HG03196 (cell line): ENCODE measurements at regions not wholly inside any gene's neighbourhood (a gene's known extent, or its start where the extent isn't known, plus 50 kb on each side); places are given as distances from the start of the nearest gene placed in this dataset.
"Not testable (repeated sequence)": the region's sequence is repeated elsewhere in the genome, so short reads cannot be mapped to it uniquely, and the experiment has no call there.

Source experiments
- ATAC-seq: cut with Tn5 transposase; IDR thresholded peaks from one replicate; pipeline ENCODE4 v1.9.1; 2021; ENCODE audit not compliant: unreplicated experiment

DNA sequence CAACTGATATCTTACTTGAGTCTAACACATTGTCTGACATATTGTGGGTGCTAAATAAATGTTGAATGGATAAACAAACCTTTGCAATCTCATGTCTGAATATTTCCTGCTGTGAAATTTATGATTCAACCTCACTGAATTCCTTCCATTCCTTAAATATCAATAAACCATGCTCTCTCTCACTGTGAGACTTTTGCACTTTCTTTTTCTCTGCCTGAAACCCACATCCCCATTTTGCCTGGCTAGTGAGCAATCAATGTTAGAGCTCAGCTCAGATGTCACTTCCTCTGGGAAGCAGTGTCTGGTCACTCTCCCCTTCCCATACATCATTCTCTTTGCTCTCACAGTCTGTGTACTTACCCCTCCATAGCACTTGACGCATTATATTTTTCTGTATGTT is 383.7 kb upstream of the TRPC7 start:
- no peak for ATAC-seq

DNA sequence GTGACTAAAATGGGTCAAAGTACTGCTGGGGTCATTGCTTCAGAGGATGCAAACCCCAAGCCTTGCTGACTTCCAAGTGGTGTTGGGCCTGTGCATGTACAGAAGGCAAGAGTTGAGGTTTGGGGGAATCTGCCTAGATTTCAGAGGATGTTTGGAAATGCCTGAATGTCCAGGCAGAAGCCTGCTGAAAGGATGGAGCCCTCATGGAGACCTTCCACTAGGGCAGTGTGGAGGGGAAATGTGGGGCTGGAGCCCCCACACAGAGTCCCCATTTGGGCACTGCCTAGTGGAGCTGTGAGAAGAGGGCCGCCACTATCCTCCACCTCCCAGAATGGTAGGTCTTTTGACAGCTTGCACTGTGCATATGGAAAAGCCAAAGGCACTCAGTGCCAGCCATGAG is 377.7 kb upstream of the TRPC7 start:
- ATAC-seq: no peak

DNA sequence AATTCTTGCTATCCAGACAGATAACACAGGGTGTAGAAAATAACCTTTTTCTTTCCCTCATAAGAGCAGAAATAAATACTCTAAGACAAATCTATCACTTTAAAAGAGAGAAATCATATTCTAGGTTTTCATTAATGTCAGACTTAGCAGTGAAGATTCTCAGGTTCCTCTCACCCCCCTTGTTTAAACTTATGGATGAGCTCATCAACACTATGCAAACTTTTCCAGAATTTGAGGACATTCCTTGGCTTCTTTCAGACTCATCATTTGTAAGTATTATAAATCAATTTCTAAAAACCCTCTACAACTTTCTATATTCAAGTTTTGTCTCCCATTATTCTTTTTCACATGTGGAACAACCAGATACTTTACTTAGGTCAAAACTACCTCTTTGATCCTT is 374.9 kb upstream of the TRPC7 start:
- ATAC-seq: no peak

DNA sequence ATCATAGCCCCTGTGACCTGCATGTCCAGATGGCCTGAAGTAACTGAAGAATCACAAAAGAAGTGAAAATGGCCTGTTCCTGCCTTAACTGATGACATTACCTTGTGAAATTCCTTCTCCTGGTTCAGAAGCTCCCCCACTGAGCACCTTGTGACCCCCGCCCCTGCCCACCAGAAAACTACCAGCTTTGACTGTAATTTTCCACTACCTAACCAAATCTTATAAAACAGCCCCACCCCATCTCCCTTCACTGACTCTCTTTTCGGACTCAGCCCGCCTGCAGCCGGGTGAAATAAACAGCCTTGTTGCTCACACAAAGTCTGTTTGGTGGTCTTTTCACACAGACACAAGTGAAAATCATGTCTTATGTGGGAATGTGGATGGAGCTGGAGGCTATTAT is 373.9 kb upstream of the TRPC7 start:
- ATAC-seq: not testable (repeated sequence)

DNA sequence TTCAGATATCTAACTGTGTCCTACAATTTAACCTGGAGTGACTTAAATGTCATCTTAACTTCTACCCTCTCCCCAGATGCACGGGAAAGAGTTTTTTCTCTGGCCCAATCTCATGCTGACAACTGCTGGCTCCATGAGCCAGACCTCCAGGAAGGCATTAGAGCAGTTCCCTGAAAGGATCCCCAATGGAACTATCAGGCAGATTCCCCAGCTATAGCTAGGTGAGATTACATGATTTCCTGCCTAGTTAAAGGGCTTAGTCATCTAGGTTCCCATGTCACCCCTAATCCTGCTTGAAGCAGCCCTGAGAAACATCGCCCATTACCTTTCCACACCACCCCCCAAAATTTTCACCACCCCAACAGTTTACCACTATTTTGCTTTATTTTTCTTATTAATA is 373.5 kb upstream of the TRPC7 start:
- ATAC-seq: no peak

DNA sequence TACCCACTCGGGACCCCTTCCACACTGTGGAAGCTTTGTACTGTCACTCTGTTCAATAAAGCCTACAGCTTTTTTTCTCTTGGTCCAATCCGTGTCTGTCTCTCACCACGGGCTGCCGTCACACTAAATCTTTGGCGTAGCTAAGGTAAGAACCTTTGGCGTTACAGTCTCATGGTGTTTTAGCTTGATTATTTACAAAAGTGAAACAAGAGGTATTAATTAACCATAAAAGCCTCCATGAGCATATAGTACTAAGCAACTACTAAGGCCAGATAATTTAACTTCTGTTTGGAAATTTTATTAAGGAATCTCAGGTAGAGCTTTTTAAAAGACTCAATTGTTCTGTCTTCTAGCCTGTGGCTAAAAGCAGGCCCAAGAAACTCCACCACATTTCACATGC is 370.7 kb upstream of the TRPC7 start:
- no peak for ATAC-seq

DNA sequence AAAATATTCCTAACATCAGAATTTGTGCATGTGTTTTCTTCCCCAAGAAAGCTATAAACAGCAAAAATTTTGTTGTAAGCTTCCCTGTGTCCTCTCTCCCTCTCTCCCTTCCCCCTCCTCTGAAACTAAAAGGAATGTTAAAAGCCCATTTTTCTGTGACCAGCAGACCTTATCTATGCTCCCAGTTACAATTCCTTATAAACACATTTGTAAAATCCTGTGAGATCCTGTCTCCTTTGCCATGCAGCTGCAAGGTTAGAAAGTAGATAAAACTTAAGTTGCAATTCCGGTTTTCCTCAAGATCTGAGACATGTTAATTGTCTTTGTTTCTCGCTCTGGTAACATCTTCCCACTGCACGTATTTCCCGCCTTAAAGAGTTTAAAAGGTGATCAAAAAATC is 370.3 kb upstream of the TRPC7 start:
- not testable (repeated sequence) for ATAC-seq

DNA sequence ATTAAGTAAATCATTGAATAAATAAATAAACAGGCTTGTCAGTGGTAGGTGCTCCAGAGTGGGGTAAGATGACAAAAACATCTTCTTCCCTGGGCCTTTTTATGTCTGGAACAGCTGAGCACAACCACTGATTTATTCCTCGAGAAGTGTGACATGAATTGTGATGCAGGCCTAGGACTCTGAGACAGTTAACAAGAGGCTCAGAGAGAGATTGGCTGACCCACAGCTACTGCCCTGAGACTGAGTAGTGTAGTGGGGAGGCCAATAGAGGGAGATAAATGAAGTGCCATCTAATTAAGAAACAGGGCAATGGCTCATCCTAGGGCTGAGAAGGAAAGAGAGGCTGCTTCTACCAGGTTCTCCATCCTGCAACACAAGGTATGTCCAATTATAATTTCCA is 369.3 kb upstream of the TRPC7 start:
- no peak for ATAC-seq

DNA sequence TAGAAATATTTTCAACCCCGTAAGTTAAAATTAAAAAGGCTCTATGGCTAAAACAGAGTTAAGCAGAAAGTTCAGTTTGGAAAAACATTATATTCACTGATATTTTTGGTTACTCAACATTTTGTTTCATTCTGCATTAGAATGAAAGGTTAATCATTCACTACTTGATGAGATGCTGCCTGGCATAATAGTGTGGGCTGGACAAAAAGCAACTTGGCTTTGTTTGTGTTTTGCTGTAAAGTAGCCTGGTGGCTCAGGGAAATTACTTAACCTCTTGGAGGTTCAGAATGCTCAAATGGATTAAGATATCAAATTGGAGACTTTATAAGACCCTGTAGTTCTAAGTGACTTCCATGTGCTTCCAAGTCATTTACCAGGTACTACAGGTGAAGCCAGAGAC is 367.4 kb upstream of the TRPC7 start:
- ATAC-seq: no peak

DNA sequence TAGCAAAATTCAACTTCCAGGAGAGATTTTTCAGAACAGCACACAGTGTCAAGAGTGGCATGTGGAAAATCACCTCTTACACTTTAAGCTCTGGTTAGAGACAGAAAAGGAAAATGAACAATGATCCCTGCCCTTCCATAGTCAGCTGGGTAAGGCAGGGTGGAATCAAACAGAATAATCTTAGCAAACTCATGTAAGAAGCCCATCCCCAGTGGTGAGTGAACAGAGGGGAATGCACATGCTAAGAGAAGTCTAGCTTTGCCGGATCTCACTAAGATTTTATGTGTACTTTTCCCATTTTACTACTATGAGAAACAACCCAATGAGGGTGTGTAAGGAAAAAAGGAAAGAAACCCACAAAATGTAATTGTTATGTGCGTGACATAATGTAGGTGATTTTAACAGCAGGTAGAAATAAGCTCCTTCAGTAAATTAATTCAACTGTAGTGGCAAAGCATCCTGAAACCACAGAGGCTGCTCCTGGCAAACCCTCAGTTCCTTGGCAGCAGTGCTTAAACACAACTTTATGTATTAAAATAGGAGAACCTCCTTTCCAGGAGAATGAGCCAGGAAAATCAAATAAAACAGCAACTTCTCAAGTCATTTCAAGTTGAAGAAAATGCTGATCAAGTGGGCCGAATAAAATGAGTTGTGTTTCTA is 366.0 kb upstream of the TRPC7 start:
- no peak for ATAC-seq

DNA sequence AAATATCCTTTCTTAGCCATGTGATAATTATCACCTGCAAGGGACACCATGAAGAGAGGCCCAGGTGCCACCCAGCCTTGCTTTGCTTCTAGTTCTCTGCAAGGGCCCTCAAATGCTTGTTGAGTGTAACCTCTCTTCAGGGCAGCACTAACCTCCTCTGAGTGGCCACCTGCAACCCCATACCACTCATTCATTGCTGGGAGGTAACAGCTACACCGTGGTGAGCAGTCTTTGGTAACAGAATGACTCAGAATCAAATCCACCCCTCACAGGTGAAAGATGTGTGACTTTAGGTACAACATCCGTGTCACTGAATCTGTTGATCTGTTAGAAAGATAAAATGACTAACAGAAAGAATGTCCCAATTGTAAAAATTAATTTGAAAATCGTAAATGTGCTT is 365.1 kb upstream of the TRPC7 start:
- no peak for ATAC-seq

DNA sequence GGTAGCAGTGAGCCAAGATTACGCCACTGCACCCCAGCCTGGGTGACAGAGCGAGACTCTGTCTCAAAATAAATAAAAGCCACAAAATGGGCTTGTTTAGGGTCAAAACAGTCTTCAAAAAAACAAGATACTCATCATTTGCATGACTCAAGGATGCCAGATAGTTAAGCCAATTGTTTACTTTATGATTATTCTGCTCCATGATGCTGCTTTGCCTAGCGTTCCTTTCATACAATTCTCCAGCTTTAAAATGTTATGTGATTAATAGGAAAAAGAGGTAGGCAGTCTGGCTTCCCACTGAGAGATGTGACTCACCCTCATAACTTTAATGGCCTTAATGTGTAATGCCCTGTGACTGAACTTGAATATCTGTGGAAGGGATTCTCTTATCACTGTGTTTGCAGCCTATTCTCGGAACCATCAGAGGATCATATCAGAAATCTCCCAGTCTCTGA is 364.6 kb upstream of the TRPC7 start:
- ATAC-seq: no peak

DNA sequence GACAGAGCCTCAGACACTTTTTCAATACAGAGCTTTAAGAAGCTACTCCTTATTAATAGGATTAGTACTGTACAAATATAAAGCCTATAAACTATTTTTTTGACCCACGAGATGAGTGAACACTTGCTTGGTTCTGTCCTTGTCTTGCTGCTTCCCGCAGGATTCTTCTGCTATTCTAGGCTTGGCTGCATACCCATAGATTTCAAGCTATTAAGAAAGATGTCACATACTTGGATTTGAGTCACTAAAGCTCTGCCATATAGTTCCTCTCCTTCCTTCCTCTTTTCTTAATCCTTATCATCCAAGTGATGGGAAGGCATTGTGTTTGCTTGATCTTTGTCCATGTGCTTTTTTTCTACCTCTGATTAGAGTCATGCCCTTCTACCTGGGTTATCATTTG is 361.2 kb upstream of the TRPC7 start:
- no peak for ATAC-seq

DNA sequence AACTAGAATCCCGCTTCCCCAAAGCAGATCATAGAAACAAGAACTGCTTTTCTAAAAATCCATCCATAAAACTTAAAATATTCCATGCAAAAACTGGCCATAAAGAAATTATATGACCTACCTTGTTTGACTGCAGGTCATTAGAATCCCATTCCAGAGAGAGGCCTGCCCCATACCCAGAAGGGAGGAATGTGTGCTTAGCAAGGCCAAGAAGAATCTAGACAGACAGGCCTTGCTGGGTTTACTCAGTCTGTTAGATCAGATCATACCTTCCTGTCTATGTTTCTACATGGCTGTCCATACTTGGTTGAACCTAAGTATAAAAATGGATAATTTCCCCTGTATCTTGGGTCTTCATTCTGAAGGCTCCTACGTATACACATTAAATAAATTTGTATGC is 358.8 kb upstream of the TRPC7 start:
- ATAC-seq: no peak

DNA sequence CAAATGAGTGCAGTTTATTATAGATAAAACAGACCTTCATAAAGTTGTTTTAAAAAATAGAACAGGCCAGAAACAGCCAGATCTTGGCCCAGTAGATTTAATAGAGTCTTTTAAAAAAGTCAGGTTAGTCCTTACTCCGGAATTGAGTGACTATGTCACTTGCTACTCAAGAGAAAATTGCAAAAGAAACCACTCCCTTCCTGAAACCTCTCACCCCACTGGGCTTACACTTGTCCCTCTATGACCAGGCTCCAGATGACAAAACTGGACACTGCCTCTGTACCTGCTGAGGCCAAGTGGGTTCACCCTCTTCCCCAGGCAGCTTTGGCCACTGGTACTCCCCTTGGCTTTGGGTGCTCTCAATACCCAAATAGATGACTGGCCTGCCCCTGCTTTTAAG is 357.2 kb upstream of the TRPC7 start:
- ATAC-seq: no peak

DNA sequence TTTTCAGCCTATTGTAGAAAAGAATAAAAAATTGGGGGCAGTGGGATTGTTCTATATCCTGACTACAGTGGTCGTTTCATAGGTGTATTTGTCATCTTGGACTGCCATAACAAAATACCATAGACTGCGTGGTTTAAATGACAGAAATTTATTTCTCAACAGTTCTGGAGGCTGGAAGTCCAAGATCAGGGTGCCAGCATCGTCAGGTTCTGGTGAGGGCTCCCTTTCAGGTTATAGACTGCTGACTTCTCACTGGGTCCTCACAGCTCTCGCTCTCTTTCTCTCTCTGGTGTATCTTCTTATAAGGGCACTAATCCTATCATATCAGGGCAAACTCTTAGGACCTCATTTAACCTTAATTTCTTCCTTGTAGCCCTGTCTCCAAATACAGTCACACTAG is 356.7 kb upstream of the TRPC7 start:
- no peak for ATAC-seq

DNA sequence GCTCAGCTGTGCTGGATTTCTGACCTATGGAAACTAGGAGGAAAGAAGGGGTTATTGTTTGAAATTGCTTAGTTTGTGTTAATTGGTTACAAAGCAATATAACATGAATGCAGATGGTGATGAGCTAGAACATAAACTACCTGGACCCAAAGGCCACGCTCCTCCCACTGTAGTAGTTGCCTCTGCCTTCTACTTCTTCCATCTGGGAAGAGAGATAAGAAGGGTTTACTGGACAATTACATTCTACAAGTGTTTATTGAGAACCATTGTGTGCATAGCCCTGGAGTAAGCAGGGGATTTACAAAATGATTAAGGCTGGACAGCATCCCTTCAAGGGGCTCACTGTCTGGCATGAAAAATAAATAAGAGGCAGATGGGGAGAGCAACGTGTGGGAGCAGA is 355.3 kb upstream of the TRPC7 start:
- ATAC-seq: no peak

DNA sequence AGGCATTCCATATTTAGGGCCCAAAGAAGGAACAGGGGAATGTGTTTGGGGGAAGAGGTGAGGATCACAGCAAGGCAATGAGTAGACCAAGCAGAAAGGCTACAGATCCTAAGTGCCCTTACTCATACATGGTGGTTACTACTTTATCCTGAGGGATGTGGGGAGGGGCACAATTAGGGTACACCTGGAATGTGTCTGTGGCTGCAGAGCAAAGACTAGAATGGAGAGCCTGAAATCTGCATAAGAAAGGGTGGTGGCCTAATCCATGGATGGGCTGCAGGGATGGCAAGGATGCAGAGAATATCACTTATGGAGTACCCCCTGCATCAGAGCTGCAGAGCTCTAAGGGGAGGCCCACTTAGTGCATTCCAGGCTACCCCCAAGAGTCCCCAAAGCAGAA is 352.6 kb upstream of the TRPC7 start:
- no peak for ATAC-seq

DNA sequence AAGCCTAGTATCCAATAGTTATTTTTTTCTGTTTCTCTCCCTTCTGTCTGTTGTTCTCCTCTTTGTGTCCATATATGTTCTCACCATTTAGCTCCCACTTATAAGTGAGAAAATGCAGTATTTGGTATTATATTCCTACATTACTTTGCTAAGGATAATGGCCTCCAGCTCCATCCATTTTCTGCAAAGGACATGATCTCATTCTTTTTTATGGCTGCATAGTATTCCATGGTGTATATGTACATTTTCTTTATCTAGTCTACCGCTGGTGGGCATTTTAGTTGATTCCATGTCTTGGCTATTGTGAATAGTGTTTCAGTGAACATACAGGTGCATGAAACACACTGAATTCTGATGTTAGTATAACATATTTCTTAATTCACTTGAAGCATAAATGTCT is 348.9 kb upstream of the TRPC7 start:
- no peak for ATAC-seq

DNA sequence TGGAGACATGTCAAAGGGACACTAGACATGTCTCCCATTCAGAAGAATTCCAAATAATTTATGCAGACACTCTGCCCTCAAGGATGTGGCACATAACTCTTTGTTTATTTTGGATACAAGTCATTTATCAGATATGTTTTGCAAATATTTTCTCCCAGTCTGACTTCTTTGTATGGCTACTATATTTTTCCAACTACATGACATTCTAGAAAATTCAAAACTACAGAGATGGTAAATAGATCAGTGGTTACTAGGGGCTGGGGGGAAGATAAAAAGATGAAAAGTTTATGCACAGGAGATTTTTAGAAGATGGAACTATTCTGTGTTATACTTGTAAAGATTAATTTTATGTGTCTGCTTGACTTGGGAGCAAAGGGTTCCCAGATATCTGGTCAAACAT is 347.3 kb upstream of the TRPC7 start:
- ATAC-seq: no peak

DNA sequence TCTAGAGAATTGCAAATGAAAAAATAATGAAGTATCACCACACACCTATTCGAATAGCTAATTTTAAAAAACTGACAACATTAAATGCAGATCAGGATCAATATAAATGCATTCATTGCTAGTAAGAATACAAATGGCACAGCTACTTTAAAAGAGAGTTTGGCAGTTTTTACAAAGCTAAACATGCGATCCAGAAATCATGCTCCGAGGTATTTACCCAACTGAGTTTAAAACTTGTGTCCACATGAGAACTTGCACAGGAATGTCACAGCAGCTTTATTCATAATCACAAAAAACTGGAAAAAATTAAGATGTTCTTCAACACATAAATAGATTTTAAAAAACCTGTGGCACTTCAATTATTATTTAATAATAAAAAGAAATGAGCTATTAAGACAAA is 345.5 kb upstream of the TRPC7 start:
- ATAC-seq: no peak

DNA sequence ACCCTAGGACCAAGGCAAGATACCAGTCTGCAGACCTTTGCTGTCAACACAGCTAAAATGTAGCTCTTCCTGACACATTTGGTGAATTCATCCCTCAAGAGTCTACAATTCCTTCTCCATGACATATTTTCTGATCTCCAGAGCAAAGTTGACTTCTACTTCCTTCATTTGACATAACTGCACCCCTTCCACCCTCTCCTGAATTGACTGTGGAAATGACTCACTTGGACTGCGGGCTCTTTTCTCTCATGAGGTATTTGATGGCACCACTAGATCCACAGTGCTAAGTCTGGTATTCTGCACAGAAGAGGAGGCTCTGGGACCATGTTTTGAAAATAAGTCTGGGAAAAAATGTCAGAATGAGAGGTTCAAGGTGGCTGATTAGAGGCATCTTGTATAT is 338.4 kb upstream of the TRPC7 start:
- ATAC-seq: no peak

DNA sequence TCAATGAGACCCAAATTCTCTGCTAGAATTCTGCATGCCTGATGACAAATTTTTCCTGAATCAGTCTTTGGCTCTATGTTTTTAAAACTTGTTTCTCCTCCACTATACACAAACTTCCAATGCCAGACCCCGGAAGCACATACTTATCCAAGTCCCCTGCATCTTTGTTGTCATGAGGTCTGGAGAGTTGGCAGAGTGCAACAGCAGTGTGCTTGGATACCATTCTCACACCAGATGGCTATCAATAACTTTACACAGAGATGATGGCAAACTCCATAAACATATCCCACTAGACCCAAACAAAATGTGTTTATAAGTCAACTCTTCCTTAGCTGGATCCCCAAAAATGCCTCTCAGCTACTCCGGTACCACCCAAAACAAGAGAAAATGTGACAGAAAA is 337.7 kb upstream of the TRPC7 start:
- no peak for ATAC-seq

DNA sequence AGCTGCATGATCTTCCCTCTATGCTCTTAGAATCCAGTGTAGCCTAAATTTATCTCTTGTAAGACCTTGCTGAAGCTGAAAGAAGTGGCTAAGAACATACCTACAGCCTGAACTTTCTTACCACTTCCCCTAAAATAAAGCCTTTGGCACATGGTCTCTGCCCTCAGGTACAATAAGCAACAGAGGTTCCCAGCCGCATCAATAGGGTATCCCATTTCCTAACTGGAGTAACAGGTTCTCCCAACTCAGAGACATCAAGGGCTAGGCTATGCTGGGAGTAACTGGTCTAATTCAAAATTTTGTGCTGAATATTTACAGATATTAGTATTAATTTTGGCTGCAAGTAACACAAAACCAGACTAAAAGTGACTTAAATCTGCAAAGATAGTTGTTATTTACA is 335.8 kb upstream of the TRPC7 start:
- no peak for ATAC-seq
